ENCODE measurements at regions not wholly inside any gene's neighbourhood (a gene's known extent, or its start where the extent isn't known, plus 50 kb on each side); places are given as distances from the start of the nearest gene placed in this dataset.
"Not testable (repeated sequence)": the region's sequence is repeated elsewhere in the genome, so short reads cannot be mapped to it uniquely, and the experiment has no call there.

DNA sequence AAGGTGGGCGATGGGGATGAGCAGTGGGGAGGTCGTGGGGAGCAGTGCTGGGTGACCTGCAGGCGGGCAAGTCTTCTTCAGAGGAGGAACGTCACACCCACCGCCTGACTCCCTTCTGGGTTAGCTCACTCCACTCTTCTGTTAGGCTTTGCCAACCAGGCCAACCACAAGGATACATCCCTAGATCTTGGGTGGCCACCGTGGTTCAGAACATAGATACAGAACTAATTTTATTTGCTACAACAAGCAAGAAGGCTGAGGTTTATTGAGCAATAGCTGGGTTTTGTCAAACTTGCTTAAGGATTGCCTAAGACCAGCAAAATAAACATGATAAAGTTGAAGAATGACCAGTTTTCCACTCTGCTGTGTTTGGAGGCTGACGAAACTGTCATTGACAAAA, 109.4 kb downstream of the DACT1 start:
- DNase-seq, result no peak

DNA sequence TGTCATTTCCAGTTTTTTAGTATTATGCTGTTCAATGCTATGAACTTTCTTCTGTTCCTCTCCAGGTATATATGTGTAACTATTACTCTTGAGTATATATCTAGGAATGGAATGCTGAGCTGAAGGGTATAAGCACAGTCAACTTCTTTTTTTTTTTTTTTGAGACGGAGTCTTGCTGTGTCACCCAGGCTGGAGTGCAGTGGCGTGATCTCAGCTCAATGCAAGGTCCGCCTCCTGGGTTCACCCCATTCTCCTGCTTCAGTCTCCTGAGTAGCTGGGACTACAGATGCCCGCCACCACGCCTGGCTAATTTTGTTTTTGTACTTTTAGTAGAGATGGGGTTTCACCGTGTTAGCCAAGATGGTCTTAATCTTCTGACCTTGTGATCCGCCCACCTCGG, 110.5 kb downstream of the DACT1 start:
- DNase-seq; H3K36me3 ChIP-seq; H3K27me3 ChIP-seq; H3K4me1 ChIP-seq; H3K9me3 ChIP-seq; H3K4me3 ChIP-seq (ENCODE audit: low read depth, low read length): not testable (repeated sequence)

More for the DNA sequence above, 109.4 kb downstream of the DACT1 start:
- H3K4me1 ChIP-seq, result no peaks in the 10 kb centered on the region
- no peak overlapping the region for H3K4me3 ChIP-seq (ENCODE audit: low read depth, low read length)
- H3K36me3 ChIP-seq, result no peaks in the 10 kb centered on the region
- no peaks in the 10 kb centered on the region for H3K9me3 ChIP-seq
- H3K27me3 ChIP-seq, result no peaks in the 10 kb centered on the region
- TF ChIP-seq, protein P1, sequence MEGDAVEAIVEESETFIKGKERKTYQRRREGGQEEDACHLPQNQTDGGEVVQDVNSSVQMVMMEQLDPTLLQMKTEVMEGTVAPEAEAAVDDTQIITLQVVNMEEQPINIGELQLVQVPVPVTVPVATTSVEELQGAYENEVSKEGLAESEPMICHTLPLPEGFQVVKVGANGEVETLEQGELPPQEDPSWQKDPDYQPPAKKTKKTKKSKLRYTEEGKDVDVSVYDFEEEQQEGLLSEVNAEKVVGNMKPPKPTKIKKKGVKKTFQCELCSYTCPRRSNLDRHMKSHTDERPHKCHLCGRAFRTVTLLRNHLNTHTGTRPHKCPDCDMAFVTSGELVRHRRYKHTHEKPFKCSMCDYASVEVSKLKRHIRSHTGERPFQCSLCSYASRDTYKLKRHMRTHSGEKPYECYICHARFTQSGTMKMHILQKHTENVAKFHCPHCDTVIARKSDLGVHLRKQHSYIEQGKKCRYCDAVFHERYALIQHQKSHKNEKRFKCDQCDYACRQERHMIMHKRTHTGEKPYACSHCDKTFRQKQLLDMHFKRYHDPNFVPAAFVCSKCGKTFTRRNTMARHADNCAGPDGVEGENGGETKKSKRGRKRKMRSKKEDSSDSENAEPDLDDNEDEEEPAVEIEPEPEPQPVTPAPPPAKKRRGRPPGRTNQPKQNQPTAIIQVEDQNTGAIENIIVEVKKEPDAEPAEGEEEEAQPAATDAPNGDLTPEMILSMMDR (IDR thresholded peaks at IDR 0.05; ENCODE audit: low read depth, low read length), result no peak

DNA sequence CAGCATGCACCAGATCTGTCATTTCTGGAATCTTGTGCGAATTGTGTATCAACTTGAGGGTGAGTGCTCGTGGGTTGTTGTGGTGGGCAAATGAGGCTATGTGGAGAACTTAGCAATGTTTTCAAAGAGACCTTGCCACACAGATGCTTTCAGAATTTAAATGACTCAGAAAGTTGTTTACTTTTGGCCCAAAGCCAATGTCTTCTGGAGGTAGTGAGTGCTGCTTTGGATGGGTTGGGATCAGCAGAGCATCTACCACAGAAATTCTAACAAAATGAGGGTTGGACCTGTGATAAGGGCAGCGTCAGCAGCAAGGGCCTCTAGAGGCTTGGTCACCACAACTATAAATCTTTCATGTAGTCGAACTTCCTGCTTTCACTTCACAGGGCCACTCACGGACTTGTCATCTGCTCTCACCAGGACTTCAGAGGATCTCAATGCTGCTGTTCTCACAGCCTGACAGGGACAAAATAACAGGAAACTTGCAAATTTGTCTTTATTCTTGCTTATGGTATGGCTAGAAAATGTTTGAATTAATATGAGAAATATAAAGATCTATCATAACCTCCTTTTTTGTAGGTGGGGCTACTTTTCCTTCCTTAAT, 111.4 kb downstream of the DACT1 start:
- Histone ChIP-seq H3K36me3 (no peaks in the 10 kb centered on the region), H3K27me3 (no peaks in the 10 kb centered on the region), H3K4me3 (ENCODE audit: low read depth, low read length) (no peak overlapping the region), H3K9me3 (no peaks in the 10 kb centered on the region), H3K4me1 (peaks cover 2% of the 10 kb centered on the region; the same call in 1 of the 2 replicates)
- no peak for DNase-seq
- TF ChIP-seq, protein P1 (IDR thresholded peaks at IDR 0.05; ENCODE audit: low read depth, low read length), result no peak

DNA sequence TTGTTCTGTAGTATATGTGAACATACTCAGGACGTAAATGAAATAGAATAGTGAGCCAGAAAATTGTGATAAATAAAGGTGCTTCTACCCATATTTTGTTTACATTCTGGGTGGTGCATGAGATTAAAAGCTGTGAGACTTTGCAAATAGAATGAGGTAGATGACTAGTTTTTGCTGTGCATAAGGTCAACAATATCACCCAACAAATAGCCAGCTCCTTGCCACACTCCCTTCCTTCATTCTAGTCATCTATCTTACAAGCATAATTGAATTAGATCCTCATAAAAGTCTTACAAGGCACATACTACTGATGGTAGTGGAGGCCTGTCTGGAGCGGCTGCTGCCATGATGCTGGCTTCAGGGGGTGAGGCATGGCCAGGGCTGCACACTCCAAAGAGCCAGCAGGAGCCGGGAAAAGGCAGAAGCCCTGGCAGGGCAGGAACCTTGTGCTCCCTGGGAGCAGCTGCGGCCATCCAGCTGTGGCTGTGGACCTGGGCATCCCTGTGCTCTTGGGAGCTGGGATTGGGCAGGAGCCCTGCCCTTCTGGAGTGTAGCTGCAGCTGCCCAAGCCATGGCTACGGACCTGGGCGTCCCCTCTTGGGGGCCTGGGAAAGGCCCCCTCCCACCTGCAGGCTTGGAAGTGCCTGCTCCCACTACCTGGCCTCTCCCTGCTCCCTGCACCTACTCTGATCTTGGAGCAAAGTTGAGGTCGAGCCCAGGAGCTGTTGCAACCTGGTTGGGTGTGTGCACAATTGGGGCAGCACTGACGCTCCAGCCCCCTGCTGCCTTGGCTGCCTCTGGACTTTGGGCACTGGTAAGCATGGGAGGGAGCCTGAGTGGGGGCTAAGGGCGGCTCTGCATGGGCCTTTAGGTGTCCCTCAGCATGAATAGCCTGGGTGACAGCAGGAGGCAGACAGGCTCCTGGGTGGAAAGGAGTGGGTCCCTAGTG, 112.8 kb downstream of the DACT1 start:
- H3K9me3 ChIP-seq, result no peaks in the 10 kb centered on the region
- no peak for DNase-seq
- TF ChIP-seq, protein P1 (IDR thresholded peaks at IDR 0.05; ENCODE audit: low read depth, low read length), result no peak
- peaks cover 2% of the 10 kb centered on the region; the same call in 1 of the 2 replicates for H3K4me1 ChIP-seq
- H3K4me3 ChIP-seq (ENCODE audit: low read depth, low read length), result no peak overlapping the region
- H3K36me3 ChIP-seq, result no peaks in the 10 kb centered on the region
- no peaks in the 10 kb centered on the region for H3K27me3 ChIP-seq

DNA sequence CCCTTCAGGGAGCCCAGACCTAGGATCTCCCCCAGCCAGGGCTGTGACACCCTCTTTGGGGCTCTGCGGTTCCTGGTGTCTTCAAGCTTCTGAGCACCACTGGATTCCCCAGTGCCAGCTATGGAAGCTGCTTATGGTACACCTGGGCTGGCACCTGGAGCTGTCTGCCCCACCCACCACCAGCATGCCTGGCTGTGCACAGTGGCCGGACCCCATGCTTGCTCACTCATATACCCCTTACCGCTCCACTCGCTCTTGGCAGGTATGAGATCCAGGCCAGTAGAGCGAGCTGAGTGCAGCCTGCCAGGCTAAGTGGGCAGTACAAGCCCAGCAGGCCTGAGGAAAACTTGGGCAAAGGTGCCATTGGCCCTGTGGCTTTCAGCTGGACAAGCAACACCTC, 114.0 kb downstream of the DACT1 start:
- TF ChIP-seq, protein P1 (IDR thresholded peaks at IDR 0.05; ENCODE audit: low read depth, low read length), result no peak
- no peaks in the 10 kb centered on the region for H3K27me3 ChIP-seq
- H3K4me3 ChIP-seq (ENCODE audit: low read depth, low read length), result no peak overlapping the region
- H3K4me1 ChIP-seq, result peaks cover 2% of the 10 kb centered on the region; the same call in 1 of the 2 replicates
- H3K9me3 ChIP-seq, result no peaks in the 10 kb centered on the region
- H3K36me3 ChIP-seq, result no peaks in the 10 kb centered on the region
- no peak for DNase-seq

DNA sequence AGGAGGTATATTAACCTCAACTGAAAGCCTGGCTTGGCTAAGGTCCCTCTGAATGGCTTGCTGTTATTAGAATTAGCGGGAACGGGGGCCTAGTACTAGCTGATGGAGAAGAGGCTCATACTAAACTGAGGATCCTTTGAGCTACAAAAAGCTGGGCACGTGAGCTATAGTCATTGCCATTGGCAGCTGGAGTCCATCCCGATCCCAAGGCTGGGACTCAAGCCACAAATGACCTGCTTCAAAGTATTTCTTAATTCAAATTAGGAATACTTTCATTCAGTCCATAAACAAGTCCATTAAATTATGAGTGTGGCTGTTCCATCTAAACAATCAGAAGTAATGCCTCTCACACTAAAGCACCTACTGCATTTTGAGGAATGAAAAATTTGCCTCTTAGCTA, 114.5 kb downstream of the DACT1 start:
- Histone ChIP-seq H3K9me3 (no peaks in the 10 kb centered on the region), H3K4me1 (peaks cover 2% of the 10 kb centered on the region; the same call in 1 of the 2 replicates), H3K36me3 (no peaks in the 10 kb centered on the region), H3K27me3 (no peaks in the 10 kb centered on the region), H3K4me3 (ENCODE audit: low read depth, low read length) (no peak overlapping the region)
- TF ChIP-seq, protein P1 (IDR thresholded peaks at IDR 0.05; ENCODE audit: low read depth, low read length), result no peak
- DNase-seq, result no peak
